T-helper 2 cell treated with Interferon-gamma antibody and Interleukin-4, amounts not matched to agents 100 ng/mL and 5 ng/mL, for 36 hours (primary cell): ENCODE measurements at regions not wholly inside any gene's neighbourhood (a gene's known extent, or its start where the extent isn't known, plus 50 kb on each side); places are given as distances from the start of the nearest gene placed in this dataset.

Experiments used
- intact Hi-C: fragments of 100-400 bp; cut with micrococcal nuclease; formaldehyde crosslinking; loops from one replicate; pipeline ENCODE4 v1.15.1; 2023

DNA sequence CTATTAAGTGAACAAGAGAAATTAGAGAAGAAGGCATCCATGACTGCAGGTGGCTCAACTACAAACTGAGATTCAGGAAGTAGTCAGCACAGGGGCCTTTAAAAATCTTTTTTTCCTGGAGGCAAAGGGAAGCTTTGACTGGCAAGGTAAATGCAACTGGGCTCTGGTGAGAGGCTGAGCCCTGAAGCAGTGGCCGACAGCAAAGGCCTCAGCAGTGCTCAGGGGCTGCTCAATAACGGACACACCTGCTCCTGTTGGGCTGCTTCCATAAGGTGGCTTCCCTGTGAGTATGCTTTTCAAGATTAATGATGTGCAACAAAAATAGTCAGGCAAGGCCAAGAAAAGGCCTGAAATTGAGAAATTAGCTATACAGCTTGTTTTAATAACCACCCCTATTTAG, 134.2 kb upstream of the RGMB start:
- intact Hi-C loops: no loop called here

- intact Hi-C loops: no loop called here
These were observed 131.8 kb upstream of the RGMB start for GRCh38 chr5:98641671-98642070.

- intact Hi-C loops: no loop called here
These were observed 129.9 kb upstream of the RGMB start for GRCh38 chr5:98643569-98643968.

GRCh38 chr5:98651715-98652114, 121.7 kb upstream of the RGMB start:
- intact Hi-C loops: no loop called here

DNA sequence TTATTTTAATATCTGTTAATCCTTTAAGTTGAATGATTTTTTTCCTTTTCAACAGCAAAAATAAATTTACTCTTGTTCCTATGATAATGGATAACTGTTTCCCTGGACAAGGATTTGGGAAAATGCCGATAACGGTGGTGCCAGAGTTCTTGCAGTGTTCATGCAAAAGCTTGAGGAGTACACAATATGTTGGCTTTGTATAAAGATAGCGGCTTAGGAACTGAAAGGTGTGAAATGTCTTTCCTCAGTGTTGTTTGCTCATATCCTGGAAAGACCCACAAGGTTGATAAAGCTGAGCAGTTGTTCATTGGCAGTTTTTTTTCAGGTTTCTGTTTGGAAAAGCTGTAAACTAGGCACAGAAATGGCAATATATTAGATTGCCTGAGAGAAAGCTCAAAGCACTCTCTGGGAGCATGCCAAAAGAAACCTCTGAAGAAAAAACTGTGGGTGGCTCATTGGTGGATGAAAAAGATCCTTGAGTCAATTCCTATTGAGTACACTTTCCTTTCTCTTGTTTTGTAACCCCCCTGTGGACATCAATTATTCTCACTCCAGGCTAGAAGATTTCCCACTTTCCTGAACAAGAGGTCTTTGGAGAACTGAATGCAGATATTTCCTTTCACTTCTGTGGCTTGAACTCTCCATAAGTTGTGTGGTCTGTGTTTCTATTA, 117.2 kb upstream of the RGMB start:
- intact Hi-C loops: no loop called here

GRCh38 chr5:98656796-98657195, 116.7 kb upstream of the RGMB start:
- intact Hi-C loops: no loop called here

DNA sequence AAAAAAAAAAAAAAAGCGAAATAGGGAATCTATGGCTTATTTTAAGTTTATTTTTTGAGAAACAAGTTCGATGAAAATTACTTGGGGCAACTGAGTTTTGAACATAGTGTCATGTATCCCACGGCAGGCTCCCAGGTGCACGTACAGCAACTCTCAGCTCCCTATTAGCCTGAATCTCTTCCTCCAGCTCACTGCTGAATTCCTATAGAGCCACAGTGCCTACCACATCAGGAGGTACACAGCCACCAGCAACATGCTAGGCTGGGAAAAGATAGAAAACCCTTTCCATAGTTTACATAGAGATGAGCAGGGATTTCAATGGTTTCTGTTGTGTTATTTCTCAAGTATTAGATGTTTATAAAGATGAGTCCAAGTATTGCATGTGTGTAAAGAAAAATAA, 115.9 kb upstream of the RGMB start:
- intact Hi-C loops: no loop called here

- intact Hi-C loops: no loop called here
These were observed 109.9 kb upstream of the RGMB start for GRCh38 chr5:98663521-98663920.

GRCh38 chr5:98664736-98665135, 108.7 kb upstream of the RGMB start:
- intact Hi-C loops: no loop called here

DNA sequence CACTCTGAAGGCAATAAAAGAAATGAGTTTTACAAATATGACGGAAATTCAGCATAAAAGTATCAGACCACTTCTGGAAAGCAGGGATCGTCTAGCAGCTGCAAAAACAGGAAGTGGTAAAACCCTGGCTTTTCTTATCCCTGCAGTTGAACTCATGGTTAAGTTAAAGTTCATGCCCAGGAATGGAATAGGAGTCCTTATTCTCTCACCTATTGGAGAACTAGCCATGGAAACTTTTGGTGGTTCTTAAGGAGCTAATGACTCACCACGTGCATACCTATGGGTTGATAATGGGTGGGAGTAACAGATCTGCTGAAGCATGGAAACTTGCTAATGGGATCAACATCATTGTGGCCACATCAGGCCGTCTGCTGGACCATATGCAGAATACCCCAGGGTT, 93.5 kb upstream of the RGMB start:
- intact Hi-C loops: no loop called here

- intact Hi-C loops: no loop called here
These were observed 83.5 kb upstream of the RGMB start for GRCh38 chr5:98690002-98690401.

DNA sequence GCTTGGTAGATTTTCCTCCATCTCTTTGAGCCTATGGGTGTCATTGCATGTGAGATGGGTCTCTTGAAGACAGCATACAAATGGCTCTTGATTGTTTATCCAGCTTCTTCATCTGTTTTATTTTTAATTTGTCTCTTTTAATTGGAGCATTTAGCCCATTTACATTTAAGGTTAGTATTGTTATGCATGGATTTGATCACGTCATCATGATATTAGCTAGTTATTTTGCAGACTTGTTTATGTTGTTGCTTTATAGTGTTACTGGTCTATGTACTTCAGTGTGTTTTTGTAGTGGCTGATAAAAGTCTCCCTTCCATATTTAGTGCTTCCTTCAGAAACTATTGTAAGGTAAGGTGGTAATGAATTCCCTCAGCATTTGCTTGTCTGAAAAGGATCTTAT, 78.6 kb upstream of the RGMB start:
- intact Hi-C loops: no loop called here

GRCh38 chr5:98698359-98698758, 75.1 kb upstream of the RGMB start:
- intact Hi-C loops: no loop called here

DNA sequence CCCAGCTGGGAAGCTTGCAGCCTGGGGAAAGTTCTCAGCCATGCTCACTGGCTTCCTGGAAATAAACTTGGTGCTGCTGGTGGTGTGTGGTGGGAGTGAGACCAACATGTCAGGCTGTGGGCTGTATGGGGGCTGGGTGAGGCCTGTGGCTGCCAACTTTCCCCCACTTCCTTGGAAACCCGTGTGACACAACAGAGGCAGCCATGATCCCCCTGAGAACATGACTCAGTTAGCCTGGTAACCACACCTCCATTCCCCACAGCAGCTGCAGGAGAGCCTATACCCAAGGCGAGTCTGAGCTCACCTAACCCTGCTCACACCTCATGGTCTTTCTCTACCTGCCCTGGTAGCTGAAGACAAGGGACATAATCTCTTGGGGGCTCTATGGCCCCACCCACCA, 72.7 kb upstream of the RGMB start:
- intact Hi-C loops: no loop called here

DNA sequence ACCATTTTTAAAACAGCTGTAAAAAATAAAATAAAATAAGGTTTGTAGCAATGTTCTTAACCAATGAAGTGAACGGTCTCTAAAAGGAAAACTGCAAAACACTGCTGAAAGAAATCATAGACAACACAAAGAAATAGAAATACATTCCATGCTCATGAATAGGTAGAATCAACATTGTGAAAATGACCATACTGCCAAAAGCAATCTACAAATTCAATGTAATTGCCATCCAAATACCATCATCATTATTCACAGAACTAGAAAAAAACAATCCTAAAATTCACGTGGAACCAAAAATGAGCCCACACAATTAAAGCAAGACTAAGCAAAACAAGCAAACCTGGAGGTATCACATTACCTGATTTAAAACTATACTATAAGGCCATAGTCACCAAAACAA, 67.6 kb upstream of the RGMB start:
- intact Hi-C loops: no loop called here

GRCh38 chr5:98709681-98710080, 63.8 kb upstream of the RGMB start:
- intact Hi-C loops: no loop called here

DNA sequence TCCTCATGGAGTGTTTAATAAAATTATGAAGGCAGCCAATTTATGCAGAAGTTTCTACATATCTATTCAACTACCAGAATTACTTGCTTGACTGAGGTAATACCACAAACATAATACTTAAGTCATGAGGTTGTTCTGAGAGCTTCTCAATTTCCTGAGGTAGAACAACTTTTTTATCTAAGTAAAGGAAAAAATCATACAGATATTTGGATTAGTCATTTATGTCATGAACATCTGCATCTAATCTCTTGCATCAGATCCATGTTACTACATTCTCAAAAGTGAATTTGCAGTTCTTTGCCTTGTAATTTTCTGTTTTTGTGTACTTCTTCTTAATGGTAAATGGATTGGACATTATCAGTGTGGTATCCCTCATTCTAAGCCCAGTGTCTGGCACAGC, 60.4 kb upstream of the RGMB start:
- intact Hi-C loops: no loop called here

- intact Hi-C loops: no loop called here
These were observed 59.6 kb upstream of the RGMB start for GRCh38 chr5:98713856-98714255.

DNA sequence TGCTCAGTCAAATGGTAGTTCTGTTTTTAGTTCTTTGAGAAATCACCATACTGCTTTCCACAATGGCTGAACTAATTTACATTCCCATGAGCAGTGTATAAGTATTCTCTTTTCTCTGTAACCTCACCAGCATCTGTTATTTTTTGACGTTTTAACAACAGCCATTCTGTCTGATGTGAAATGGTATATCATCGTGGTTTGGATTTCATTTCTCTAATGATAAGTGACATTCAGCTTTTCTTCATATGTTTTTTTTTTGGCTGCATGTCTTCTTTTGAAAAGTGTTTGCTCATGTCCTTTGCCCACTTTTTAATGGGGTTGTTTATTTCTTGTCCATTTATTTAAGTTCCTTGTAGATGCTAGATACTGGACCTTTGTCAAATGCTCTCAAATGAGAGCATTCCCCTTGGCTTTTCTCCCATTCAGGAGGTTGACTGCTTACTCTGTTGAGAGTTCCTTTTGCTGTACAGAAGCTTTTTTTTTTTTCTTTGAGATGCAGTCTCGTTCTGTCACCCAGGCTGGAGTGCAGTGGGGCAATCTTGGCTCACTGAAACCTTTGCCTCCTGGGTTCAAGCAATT, 58.7 kb upstream of the RGMB start:
- intact Hi-C loops: no loop called here

- intact Hi-C loops: no loop called here
These were observed 52.1 kb upstream of the RGMB start for GRCh38 chr5:98721231-98721928.

DNA sequence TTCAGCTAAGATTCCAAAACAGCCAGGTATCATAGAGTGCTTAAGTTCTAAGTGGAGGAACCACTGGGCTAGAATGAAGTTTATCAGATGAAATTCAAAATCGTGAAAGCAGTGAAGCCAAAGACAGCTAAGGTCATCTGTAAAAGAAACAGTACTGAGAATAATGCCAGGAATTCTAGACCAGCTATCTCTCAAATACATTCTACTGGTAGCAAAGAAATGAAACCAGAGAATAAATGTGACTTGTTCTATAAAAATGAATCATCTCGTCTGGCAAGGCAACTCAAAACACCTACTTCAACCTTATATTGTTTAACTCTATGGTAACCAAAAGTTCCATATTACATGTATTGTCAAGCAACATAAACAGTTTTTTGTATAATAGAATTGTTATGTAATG, 51.3 kb upstream of the RGMB start:
- intact Hi-C loops: no loop called here

GRCh38 chr5:98723061-98723460, 50.4 kb upstream of the RGMB start:
- intact Hi-C loops: no loop called here
